ENCODE measurements at regions not wholly inside any gene's neighbourhood (a gene's known extent, or its start where the extent isn't known, plus 50 kb on each side); places are given as distances from the start of the nearest gene placed in this dataset.

- DNase-seq: no peak
Observed at GRCh38 chr18:72174972-72175649, 369.0 kb downstream of the CBLN2 start.

- peak; percentile 80 for DNase-seq
Observed at GRCh38 chr18:72171596-72171995, 372.5 kb downstream of the CBLN2 start.

DNA sequence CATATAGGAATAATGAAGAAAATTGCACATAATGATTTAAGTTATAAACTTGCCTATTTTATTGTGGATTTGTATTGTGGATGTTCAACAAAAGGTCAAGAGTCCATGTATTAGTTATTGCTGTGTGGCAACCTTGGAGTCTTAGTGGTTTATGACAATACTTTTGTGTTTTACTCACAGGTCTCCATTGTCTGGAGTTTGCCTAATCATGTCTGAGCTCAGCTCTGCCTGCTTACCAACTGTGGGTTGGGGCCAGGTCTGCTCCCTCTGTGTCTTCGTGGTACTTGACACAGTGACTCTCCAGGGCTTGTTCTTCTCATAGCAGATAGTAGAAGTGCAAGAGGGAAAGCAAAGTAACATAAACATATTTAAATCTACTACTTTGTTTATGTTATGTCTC is 382.5 kb downstream of the CBLN2 start:
- no peak for DNase-seq

DNA sequence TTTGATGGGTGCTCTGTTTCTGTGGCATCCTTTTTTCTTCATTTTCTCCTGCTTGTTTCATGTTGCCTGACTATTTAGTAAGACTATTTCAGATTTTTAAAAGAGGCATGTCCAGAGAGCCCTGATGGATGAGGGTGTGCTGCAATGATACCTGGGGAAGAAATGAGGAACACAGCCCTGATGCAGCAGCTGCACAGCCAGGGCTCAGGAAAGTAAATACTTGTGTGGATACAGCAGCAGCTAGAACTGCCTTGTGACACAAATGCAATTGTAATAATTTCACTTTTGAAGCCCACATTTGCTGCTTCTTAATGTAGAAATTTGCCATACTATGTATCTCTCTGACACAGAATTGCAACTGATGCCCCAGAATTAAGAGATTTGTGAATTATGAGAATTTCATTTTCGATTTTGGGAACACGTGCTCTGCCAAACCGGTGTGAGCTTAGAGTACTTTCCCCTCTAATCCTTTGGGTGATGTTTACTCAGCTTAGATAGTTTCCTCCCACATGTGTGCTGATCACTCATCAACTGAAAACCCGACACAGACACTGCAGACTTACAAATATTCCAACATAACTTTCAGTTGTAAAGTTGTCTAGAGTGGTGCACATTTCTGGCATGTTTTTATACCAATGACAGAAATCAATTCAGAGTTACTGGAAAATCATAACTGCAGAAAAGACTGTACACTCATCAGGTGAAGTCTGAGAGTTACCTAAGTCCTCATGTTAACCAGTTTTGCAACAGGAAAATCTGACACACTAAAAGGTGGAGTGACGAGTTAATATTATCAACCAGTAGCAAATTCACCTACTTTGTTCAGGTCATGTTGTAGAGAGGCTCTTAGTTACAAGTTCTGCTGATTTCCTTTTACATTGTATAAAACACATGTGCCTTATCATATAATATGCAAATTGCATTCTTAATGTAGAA is 383.4 kb downstream of the CBLN2 start:
- peak; percentile 64 for DNase-seq

DNA sequence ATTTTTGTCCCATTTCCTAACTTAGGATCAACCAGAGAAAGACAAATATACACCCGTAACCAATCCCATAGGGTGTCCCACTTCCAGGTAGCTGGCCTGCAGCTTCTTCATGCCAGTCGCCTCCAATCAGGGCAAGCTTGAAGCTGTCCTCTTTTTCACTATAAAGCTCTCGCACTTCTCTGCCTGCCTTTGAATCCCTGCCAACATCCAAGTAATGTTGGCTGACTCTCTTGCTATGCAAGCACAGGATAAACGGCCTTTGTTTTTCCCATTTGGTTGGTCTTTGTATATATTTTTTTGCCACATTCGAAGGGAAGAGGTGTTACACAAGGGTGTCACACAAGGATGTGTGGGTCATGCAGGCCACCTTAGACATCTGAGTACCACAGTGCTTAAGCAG is 388.8 kb downstream of the CBLN2 start:
- DNase-seq: no peak

- DNase-seq: no peak
Observed at GRCh38 chr18:72154926-72155325, 389.2 kb downstream of the CBLN2 start.

- no peak for DNase-seq
Observed at GRCh38 chr18:72152935-72153334, 391.2 kb downstream of the CBLN2 start.

DNA sequence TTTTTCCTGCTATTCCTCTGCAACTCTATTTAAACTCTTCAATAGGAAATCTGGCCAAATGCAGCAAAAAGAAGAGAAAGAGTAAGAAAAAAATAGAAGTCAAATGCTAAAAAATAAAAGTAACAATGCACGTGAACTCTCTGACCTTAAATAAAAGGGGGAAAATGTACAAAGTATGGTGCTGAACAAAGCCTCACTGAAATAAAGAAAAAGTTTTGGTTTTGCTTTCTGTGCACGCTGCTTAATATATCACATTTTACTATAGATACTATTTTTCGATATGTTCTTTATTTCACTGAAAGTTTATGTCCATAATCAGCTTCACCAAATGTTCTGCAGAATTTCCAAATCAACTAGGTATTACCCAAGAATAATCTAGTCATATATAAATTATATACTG is 396.3 kb downstream of the CBLN2 start:
- DNase-seq: no peak

DNA sequence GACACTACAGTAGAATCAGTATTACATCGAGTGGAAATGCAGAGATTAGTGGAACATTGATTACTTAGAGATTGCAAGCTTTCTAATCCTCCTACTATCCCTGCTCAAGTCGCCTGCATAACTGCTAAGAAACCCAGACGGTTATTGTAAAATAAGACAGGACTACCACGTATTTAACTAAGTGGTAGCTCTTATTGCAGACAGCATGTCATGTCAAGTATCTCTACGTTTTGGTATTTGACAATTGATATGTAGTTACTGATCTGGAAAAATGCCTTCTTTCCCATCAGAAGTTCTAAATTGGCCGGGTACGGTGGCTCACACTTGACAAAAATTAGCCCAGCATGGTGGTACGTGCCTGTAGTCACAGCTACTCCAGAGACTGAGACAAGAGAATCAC is 404.1 kb downstream of the CBLN2 start:
- DNase-seq: no peak

GRCh38 chr18:72128649-72129048 is 415.5 kb downstream of the CBLN2 start:
- no peak for DNase-seq

GRCh38 chr18:72122103-72122502 is 422.0 kb downstream of the CBLN2 start:
- DNase-seq: peak; percentile 17

- no peak for DNase-seq
Observed at GRCh38 chr18:72119082-72119481, 425.1 kb downstream of the CBLN2 start.

DNA sequence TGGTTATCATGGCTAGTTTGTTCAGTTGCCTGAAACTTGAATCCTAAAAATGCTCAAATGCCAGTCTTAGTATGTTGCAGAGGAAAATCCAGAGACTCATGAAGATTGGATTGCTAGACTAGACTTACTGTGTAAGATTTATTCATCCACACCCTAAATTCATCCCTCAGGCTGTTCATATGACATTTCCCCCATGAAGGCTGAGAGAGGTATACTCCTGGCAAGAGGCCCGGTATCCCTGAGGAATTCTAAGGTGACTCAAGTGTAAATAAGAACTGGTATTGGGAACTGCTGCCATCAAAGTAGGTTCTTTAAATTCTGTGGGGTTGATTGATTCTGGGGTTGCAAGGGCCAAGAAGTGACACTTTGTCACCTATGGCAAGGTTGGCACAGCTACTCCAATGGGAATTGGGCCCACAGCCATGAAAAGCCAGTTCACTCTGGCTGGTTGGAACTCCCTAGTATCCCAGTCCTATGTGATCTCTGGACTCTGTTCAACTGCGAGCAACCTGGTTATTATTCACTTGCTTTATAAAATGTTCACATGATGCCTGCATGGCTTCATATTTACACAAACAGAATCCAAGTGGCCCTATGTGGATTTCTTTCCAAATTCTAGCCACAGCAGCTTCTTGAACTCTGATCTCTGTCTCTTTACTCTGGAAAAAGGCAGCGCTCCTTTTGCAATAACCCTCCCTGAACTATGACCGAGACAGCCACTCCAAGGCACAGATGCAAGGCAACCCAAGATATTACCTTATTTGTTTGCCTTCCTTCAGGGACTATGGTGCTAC is 429.1 kb downstream of the CBLN2 start:
- no peak for DNase-seq

GRCh38 chr18:72107647-72108383 is 436.3 kb downstream of the CBLN2 start:
- no peak for DNase-seq

DNA sequence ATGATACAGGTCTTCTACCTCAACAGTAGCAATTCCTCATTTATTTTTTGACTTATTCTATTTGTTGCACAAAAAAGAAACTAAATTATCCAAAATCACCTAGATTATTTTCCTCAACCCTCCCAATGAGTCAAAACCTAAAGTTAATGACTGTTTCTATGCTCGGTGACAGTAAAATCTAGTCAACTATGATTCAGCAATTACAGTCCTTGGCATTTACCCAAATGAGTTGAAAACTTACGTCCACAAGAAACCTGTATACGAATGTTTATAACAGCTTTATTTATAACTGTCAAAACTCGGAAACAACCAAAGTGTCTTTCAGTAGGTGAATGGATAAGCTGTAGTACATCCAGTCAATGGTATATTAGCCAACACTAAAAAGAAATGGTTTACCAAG is 439.3 kb downstream of the CBLN2 start:
- DNase-seq: no peak

GRCh38 chr18:72102412-72102811 is 441.7 kb downstream of the CBLN2 start:
- no peak for DNase-seq

GRCh38 chr18:72100465-72101004 is 443.6 kb downstream of the CBLN2 start:
- DNase-seq: no peak

DNA sequence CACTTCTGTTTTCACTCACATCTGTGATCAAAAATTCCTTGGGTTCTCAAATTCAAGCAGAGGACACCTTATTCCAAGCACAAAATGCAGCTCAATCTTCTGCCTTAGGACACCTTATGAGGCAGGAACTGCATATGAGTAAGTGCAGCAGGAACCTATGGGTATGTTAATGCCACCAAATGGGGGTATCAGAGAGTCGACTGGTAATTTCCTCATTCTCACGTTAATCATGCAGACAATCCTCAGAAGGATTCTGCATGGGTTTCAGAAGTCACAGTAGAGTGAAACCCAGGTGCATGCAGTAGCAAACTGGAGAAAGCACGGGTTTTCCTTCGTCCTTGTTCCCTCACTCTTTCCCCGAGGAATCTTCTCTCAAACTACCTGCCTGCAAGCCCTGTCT is 452.8 kb downstream of the CBLN2 start:
- DNase-seq: no peak

GRCh38 chr18:72089432-72089831 is 454.7 kb downstream of the CBLN2 start:
- DNase-seq: no peak

- no peak for DNase-seq
Observed at GRCh38 chr18:72086421-72086820, 457.7 kb downstream of the CBLN2 start.

DNA sequence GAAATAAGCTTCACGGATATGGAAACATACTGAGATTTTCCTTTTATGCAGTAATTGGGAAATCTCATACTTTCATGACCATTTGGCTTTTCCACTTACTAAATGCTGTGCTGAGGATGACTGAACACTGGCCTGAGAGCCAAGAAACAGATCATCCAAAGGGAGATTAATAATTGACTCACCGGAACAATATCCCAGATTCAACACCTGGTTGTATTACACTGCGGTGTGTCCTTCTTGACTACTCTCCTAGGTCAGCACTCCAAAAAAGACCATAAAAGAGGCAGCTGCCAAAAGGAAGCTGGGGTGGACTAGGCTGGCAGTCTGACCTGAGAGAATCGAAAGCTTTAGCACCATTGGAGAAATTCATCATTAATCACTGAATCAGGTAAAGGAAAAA is 469.1 kb downstream of the CBLN2 start:
- no peak for DNase-seq

- no peak for DNase-seq
Observed at GRCh38 chr18:72063001-72063400, 481.1 kb downstream of the CBLN2 start.
